PC-3 (cell line): ENCODE measurements at regions not wholly inside any gene's neighbourhood (a gene's known extent, or its start where the extent isn't known, plus 50 kb on each side); places are given as distances from the start of the nearest gene placed in this dataset.
A peak's percentile ranks its signal among the peaks of the same experiment; 100 is the strongest.

Experiments used
- ATAC-seq: fragments of 200-7000 bp; cut with Tn5 transposase; 2 replicates; pipeline ENCODE4 v1.9.1; 2020; ENCODE audit warnings: mild to moderate bottlenecking, moderate library complexity
- BruUV-seq: library from RNA; stranded (reverse); fragments of 400-500 nt; replicated peaks from 2 replicates; lab custom pipeline; 2021; lab: Mats Ljungman, UMichigan
- CTCF ChIA-PET: fragments of 300-600 bp; sonication (Branson Sonifier 250); formaldehyde crosslinking; loops from one replicate; lab custom pipeline; 2022; ENCODE audit warnings: antibody characterized with exemption; lab: Charles Lee
- POLR2A ChIA-PET: fragments of 300-600 bp; sonication (Branson Sonifier 250); formaldehyde crosslinking; loops from one replicate; lab custom pipeline; 2022; ENCODE audit warnings: antibody characterized with exemption; ENCODE audit not compliant: unreplicated experiment; lab: Charles Lee
- DNase-seq: peaks from one replicate; pipeline ENCODE4 v3.0.0-alpha.2; 2015
- H2AFZ ChIP-seq: fragments of 300-600 bp; sonication (generic); 2 replicates; pipeline ENCODE4 v1.6.0; 2016; ENCODE audit warnings: antibody characterized with exemption, low read length
- H3F3A ChIP-seq: fragments of 300-600 bp; sonication (generic); one replicate; pipeline ENCODE4 v1.6.0; 2017; ENCODE audit warnings: antibody characterized with exemption, low read length, control low read depth, mild to moderate bottlenecking; ENCODE audit not compliant: unreplicated experiment
- H3K27ac ChIP-seq: fragments of 300-600 bp; sonication (generic); 2 replicates; pipeline ENCODE4 v1.5.1; 2016; ENCODE audit warnings: mild to moderate bottlenecking, low read length
- H3K27me3 ChIP-seq: fragments of 300-600 bp; sonication (generic); 2 replicates; pipeline ENCODE4 v1.6.1; 2016; ENCODE audit warnings: low read length, mixed read lengths
- H3K36me3 ChIP-seq: fragments of 300-600 bp; sonication (generic); 2 replicates; pipeline ENCODE4 v1.6.1; 2016; ENCODE audit warnings: low read depth, mixed run types, low read length, mixed read lengths
- H3K4me1 ChIP-seq: fragments of 300-600 bp; sonication (generic); 2 replicates; pipeline ENCODE4 v1.5.1; 2016; ENCODE audit warnings: low read length; ENCODE audit not compliant: insufficient read depth
- H3K4me2 ChIP-seq: fragments of 300-600 bp; sonication (generic); 2 replicates; pipeline ENCODE4 v1.6.0; 2016; ENCODE audit warnings: low read length
- H3K4me3 ChIP-seq: fragments of 300-600 bp; sonication (generic); 2 replicates; pipeline ENCODE4 v1.5.1; 2016; ENCODE audit warnings: mild to moderate bottlenecking, low read length, mixed read lengths
- H3K79me2 ChIP-seq: fragments of 300-600 bp; sonication (generic); 2 replicates; pipeline ENCODE4 v1.6.1; 2017; ENCODE audit warnings: low read length, mixed read lengths
- H3K9ac ChIP-seq: fragments of 300-600 bp; sonication (generic); 2 replicates; pipeline ENCODE4 v1.6.0; 2016; ENCODE audit warnings: mild to moderate bottlenecking, low read length
- H3K9me2 ChIP-seq: fragments of 300-600 bp; sonication (generic); replicated peaks from 2 replicates; pipeline ENCODE4 v1.6.1; 2016; ENCODE audit warnings: mixed run types, low read length, mixed read lengths
- H3K9me3 ChIP-seq: fragments of 300-600 bp; sonication (generic); 2 replicates; pipeline ENCODE4 v1.6.1; 2016; ENCODE audit warnings: low read length, mixed read lengths
- H4K20me1 ChIP-seq: fragments of 300-600 bp; sonication (generic); 2 replicates; pipeline ENCODE4 v1.6.1; 2016; ENCODE audit warnings: low read length, mixed read lengths
- CTCF ChIP-seq: fragments of 300-600 bp; sonication (generic); conservative IDR thresholded peaks from 2 replicates; pipeline ENCODE4 v1.5.1; 2017; ENCODE audit warnings: antibody characterized with exemption, low read depth, mild to moderate bottlenecking, low read length
- EZH2 ChIP-seq: fragments of 300-600 bp; sonication (generic); IDR thresholded peaks from one replicate; pipeline ENCODE4 v1.6.1; 2017; ENCODE audit warnings: antibody characterized with exemption, mild to moderate bottlenecking, low read length; ENCODE audit not compliant: unreplicated experiment
- EZH2phosphoT487 ChIP-seq: fragments of 300-600 bp; sonication (generic); IDR thresholded peaks from 2 replicates; pipeline ENCODE4 v1.6.1; 2018; ENCODE audit warnings: mild to moderate bottlenecking, antibody characterized with exemption, low read length, borderline replicate concordance
- intact Hi-C: fragments of 100-400 bp; cut with micrococcal nuclease; formaldehyde crosslinking; loops from 2 replicates; pipeline ENCODE4 v1.9.0; 2023

- no peaks in the 10 kb centered on the region for H3K4me1 ChIP-seq
- H3K9me3 ChIP-seq, result no peaks in the 10 kb centered on the region
- H3K27ac ChIP-seq, result no peak overlapping the region
- CTCF ChIA-PET, result no interaction called here
- ATAC-seq, result no peak
- BruUV-seq, result no TSS peak
- H3K27me3 ChIP-seq, result no peaks in the 10 kb centered on the region
- no peak overlapping the region for H3K4me3 ChIP-seq
- TF ChIP-seq EZH2 (no peak), CTCF (no peak), EZH2phosphoT487 (no peak)
- H3K79me2 ChIP-seq, result no peaks in the 10 kb centered on the region
- H3F3A ChIP-seq, result no peaks in the 10 kb centered on the region
- H3K9me2 ChIP-seq, result no peaks in the 10 kb centered on the region
- H3K9ac ChIP-seq, result no peak overlapping the region
- no peak for DNase-seq
- POLR2A ChIA-PET, result no interaction called here
- no peaks in the 10 kb centered on the region for H3K36me3 ChIP-seq
- H3K4me2 ChIP-seq, result no peak overlapping the region
- H2AFZ ChIP-seq, result no peak overlapping the region
- intact Hi-C loops, result no loop called here
- H4K20me1 ChIP-seq, result no peaks in the 10 kb centered on the region
Measured at GRCh38 chr15:25939122-25939521, 76.0 kb upstream of the ATP10A start.

- H3K9me2 ChIP-seq, result no peaks in the 10 kb centered on the region
- no peaks in the 10 kb centered on the region for H3K36me3 ChIP-seq
- BruUV-seq, result no TSS peak
- CTCF ChIA-PET, result no interaction called here
- no peaks in the 10 kb centered on the region for H3K79me2 ChIP-seq
- no peak overlapping the region for H2AFZ ChIP-seq
- no peaks in the 10 kb centered on the region for H3K27me3 ChIP-seq
- H3K4me3 ChIP-seq, result no peak overlapping the region
- no peak for DNase-seq
- H3F3A ChIP-seq, result no peaks in the 10 kb centered on the region
- H3K9ac ChIP-seq, result no peak overlapping the region
- H3K4me2 ChIP-seq, result no peak overlapping the region
- TF ChIP-seq EZH2, result no peak
- TF ChIP-seq EZH2phosphoT487, result no peak
- TF ChIP-seq CTCF, result no peak
- ATAC-seq, result no peak
- POLR2A ChIA-PET, result no interaction called here
- H3K4me1 ChIP-seq, result no peaks in the 10 kb centered on the region
- intact Hi-C loops, result no loop called here
- H3K9me3 ChIP-seq, result no peaks in the 10 kb centered on the region
- no peaks in the 10 kb centered on the region for H4K20me1 ChIP-seq
- H3K27ac ChIP-seq, result no peak overlapping the region
Measured at GRCh38 chr15:25937796-25938195, 74.7 kb upstream of the ATP10A start.

- H3K9me3 ChIP-seq, result no peaks in the 10 kb centered on the region
- H4K20me1 ChIP-seq, result no peaks in the 10 kb centered on the region
- H3K27ac ChIP-seq, result no peak overlapping the region
- H3K27me3 ChIP-seq, result no peaks in the 10 kb centered on the region
- no peak for TF ChIP-seq CTCF
- TF ChIP-seq EZH2phosphoT487, result no peak
- no peak for TF ChIP-seq EZH2
- H3K4me2 ChIP-seq, result no peak overlapping the region
- H2AFZ ChIP-seq, result no peak overlapping the region
- DNase-seq, result peak; percentile 11
- H3F3A ChIP-seq, result no peaks in the 10 kb centered on the region
- ATAC-seq, result no peak
- CTCF ChIA-PET, result no interaction called here
- BruUV-seq, result no TSS peak
- no peaks in the 10 kb centered on the region for H3K79me2 ChIP-seq
- no peak overlapping the region for H3K9ac ChIP-seq
- H3K9me2 ChIP-seq, result no peaks in the 10 kb centered on the region
- no peak overlapping the region for H3K4me3 ChIP-seq
- H3K36me3 ChIP-seq, result no peaks in the 10 kb centered on the region
- intact Hi-C loops, result no loop called here
- no peaks in the 10 kb centered on the region for H3K4me1 ChIP-seq
- POLR2A ChIA-PET, result no interaction called here
Measured at GRCh38 chr15:25936004-25936403, 72.9 kb upstream of the ATP10A start.
